ENCODE measurements at regions not wholly inside any gene's neighbourhood (a gene's known extent, or its start where the extent isn't known, plus 50 kb on each side); places are given as distances from the start of the nearest gene placed in this dataset.
A peak's percentile ranks its signal among the peaks of the same experiment; 100 is the strongest.

DNA sequence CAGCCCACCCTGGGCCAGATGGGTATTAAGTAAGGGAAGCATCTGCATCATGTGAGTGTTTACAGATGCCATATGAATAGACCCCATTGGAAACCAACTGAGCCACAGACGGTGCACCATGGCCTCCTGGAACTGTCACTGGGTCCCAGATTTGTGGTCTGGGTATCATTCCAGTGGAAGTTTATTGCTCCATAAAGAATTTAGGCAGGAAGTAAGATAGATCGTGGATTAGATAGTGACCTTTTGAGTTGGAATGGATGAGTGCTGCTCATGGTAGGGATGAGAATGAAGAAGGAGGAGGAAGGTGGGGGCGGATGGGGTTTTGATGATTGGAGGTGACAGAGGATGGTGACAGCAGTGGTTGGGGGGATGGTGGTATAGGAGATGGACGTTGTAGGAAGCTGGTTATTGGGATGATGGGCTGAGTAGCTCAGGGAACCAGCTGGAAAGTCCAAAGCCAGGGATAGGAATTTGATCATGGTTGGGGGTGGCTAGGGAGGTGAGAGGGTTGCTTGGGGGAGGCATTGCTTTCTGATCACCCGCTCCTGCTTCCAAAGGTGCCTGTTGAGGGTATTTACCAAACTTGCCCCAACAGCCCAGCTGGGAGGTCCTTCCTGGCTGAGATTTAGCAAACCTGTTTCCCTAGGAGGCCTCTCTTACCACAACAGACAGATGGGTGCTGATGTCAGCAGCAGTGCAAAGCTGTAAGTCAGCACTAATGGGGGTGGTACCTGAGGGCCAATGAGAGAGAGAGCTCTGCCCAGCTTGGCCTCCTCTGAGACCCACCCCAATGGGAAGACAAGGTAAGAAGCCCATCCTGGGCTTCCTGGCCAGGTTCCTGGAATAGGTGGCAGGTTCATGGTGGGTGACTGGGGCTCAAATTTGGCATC, 78.0 kb downstream of the VEGFA start:
- DNase-seq (ENCODE audit: low read depth): no peak

GRCh38 chr6:43846556-43846955, 76.5 kb downstream of the VEGFA start:
- DNase-seq (ENCODE audit: low read depth): no peak

DNA sequence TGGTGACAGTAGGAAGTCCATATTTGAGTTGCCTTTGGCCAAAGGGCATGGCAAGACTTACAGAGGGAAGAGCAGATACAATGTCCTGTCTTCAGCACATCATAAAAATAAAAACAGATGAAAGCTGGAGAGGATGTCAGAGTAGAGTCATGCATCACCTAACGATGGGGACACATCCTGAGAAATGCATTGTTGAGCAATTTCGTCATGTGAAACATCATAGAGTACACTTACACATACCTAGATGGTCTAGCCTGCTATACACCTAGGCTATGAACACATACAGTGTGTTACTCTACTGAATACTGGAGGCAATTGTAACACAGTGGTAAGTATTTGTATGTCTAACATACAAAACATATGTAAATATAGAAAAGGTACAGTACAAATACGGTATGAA, 75.6 kb downstream of the VEGFA start:
- DNase-seq (ENCODE audit: low read depth): no peak

GRCh38 chr6:43843669-43844171, 73.7 kb downstream of the VEGFA start:
- no peak for DNase-seq (ENCODE audit: low read depth)

GRCh38 chr6:43843097-43843645, 73.2 kb downstream of the VEGFA start:
- no peak for DNase-seq (ENCODE audit: low read depth)

GRCh38 chr6:43842231-43842794, 72.3 kb downstream of the VEGFA start:
- DNase-seq (ENCODE audit: low read depth): no peak

DNA sequence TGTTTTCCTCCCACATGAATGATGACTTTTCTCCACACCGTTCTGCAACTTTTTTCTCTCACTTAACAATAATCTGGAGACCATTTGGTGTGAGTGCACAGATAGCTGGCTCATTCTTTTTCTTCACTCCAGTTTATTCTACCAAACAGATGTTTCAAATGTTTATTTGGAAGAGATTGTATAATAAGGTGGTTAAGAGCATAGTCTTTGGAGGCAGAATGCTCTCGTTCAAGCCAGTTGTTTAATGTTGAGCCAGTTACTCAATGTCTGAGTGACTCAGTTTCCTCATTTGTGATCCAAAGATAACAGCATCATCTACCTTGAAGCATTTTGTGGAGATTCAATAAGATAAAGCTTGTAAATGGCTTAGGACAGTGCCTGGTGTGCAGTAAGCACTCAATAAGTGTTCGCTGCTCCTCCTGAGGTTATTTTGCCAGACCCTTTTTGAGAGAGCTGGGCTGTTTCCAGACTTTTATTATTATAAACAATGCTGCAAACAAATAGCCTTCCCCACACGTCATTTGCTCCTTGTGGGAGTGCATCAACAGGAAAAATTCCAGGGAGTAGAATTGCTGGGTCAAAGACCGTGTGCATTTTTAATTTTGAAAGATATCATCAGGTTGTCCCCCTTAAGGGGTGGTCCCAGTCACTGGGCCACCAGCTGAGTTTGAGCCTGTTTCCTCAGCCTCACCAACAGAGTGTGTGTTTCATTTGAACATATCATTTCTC, 70.6 kb downstream of the VEGFA start:
- DNase-seq (ENCODE audit: low read depth): no peak

DNA sequence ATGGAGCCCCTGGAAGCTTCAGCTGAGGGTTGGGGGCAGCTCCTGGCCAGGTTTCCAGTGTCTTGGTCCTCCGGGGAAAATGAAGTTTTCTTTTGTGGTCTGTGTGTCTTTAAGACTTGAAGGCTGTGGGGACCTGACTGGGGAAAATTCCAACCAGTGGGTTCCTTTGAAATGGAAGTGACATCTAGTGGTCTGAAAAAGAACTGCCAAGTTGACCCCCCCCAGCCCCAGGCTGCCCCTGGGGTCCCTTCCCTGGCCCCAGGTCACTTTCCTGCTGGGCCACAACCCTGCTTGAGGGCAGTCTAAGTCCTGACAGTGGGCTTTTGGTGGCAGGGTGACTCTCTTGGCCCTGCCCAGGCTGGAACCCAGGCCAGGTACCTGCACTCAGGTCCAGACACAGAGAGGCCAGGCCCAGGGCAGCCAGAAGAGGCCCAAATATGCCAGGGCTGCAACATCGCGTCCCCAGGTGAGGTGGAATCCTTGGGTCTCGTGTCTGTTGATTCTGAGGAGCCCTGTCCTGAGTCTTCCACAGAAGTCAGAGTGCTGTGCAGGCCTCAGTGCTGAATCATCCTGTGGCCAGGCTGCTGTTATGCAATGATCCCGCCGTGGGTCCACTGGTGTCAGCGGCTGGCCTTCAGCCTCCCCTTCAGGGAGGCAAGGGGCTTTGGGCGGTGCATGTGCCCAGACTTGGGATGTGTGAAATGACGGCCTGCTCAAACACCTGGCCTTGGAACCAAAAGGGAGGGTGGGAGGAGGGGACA, 68.4 kb downstream of the VEGFA start:
- peak; percentile 34 for DNase-seq (ENCODE audit: low read depth)

GRCh38 chr6:43837507-43837906, 67.5 kb downstream of the VEGFA start:
- DNase-seq (ENCODE audit: low read depth): no peak

GRCh38 chr6:43836507-43837240, 66.7 kb downstream of the VEGFA start:
- DNase-seq (ENCODE audit: low read depth): no peak

Data from GM04503 (cell line).